ENCODE measurements at regions not wholly inside any gene's neighbourhood (a gene's known extent, or its start where the extent isn't known, plus 50 kb on each side); places are given as distances from the start of the nearest gene placed in this dataset.

DNA sequence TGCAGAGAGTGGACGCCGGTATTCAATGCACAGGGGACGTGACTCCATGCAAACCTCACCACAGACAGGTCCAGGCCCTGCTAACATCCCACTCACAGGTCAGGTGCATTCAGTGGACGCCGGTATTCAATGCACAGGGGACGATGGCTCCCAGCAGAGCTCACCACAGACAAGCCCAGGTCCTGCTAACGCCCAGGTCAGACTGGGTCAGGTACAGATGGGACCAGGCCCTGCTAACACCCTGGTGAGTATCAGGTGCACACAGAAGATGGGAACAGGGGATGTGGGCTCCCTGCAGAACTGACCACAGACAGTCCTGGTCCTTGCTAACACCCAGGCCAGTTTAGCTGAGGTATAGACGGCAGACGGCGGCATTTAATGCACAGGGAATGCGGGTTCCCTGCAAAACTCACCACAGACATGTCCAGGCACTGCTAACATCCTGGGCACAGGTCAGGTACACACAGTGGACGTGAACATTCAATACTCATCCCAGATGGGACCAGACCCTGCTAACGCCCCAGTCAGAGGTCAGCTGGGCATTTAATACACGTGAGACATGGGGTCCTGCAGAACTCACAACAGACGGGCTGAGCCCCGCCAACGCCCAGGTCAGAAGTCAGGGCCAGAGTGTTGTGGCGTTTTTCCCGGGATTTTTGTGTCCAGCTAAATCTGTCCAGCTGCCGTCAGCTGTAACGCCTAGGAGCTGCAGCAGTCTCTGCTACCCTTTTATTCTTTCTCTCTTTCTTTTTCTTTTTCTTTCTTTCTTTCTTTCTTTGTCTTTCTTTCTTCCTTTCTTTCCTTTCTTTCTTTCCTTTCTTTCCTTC, 99.2 kb downstream of the SHOX start:
- TF ChIP-seq, protein P1, sequence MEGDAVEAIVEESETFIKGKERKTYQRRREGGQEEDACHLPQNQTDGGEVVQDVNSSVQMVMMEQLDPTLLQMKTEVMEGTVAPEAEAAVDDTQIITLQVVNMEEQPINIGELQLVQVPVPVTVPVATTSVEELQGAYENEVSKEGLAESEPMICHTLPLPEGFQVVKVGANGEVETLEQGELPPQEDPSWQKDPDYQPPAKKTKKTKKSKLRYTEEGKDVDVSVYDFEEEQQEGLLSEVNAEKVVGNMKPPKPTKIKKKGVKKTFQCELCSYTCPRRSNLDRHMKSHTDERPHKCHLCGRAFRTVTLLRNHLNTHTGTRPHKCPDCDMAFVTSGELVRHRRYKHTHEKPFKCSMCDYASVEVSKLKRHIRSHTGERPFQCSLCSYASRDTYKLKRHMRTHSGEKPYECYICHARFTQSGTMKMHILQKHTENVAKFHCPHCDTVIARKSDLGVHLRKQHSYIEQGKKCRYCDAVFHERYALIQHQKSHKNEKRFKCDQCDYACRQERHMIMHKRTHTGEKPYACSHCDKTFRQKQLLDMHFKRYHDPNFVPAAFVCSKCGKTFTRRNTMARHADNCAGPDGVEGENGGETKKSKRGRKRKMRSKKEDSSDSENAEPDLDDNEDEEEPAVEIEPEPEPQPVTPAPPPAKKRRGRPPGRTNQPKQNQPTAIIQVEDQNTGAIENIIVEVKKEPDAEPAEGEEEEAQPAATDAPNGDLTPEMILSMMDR (IDR thresholded peaks at IDR 0.05): no peak
- TF ChIP-seq POLR2A (IDR thresholded peaks at IDR 0.05): no peak

All from gastroesophageal sphincter (tissue), 3 donors.